ENCODE measurements at regions not wholly inside any gene's neighbourhood (a gene's known extent, or its start where the extent isn't known, plus 50 kb on each side); places are given as distances from the start of the nearest gene placed in this dataset.

DNA sequence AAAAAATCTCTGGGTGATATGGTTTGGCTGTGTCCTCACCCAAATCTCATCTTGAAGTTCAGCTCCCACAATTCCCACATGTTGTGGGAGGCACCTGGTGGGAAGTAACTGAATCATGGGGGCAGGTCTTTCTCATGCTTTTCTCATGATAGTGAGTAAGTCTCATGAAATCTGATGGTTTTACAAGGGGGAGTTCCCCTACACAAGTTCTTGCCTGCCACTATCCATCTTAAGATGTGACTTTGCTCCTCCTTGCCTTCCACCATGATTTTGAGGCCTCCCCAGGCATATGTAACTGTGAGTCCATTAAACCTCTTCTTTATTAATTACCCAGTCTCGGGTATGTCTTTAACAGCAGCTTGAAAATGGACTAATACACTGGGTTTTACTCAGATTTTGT, 513.9 kb downstream of the TLE4 start:
- TF ChIP-seq, protein P1, sequence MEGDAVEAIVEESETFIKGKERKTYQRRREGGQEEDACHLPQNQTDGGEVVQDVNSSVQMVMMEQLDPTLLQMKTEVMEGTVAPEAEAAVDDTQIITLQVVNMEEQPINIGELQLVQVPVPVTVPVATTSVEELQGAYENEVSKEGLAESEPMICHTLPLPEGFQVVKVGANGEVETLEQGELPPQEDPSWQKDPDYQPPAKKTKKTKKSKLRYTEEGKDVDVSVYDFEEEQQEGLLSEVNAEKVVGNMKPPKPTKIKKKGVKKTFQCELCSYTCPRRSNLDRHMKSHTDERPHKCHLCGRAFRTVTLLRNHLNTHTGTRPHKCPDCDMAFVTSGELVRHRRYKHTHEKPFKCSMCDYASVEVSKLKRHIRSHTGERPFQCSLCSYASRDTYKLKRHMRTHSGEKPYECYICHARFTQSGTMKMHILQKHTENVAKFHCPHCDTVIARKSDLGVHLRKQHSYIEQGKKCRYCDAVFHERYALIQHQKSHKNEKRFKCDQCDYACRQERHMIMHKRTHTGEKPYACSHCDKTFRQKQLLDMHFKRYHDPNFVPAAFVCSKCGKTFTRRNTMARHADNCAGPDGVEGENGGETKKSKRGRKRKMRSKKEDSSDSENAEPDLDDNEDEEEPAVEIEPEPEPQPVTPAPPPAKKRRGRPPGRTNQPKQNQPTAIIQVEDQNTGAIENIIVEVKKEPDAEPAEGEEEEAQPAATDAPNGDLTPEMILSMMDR (IDR thresholded peaks at IDR 0.05; ENCODE audit: low read depth, low read length): no peak
- no peak for TF ChIP-seq POLR2A (IDR thresholded peaks at IDR 0.05; ENCODE audit: extremely low read depth, insufficient read length)
